ENCODE measurements at regions not wholly inside any gene's neighbourhood (a gene's known extent, or its start where the extent isn't known, plus 50 kb on each side); places are given as distances from the start of the nearest gene placed in this dataset.

- 0 out of 2 replicates have a peak overlapping the region, but pooled peaks have one; percentile 17 for H3K27ac ChIP-seq
- in situ Hi-C loops (cut with MboI): no loop called here
- no peak for TF ChIP-seq EZH2 (IDR thresholded peaks at IDR 0.05; ENCODE audit: insufficient read depth, poor library complexity, severe bottlenecking)
- no peak for TF ChIP-seq EZH2phosphoT487 (IDR thresholded peaks at IDR 0.05; ENCODE audit: insufficient read depth, low read depth)
Observed at GRCh38 chr12:93982771-93983315, 165.5 kb upstream of the PLXNC1 start.

GRCh38 chr12:93984005-93984404 is 164.4 kb upstream of the PLXNC1 start:
- Histone ChIP-seq H2AFZ (no peak overlapping the region), H3K9me2 (ENCODE audit: insufficient read depth) (peaks cover 3% of the 10 kb centered on the region; the same call in 1 of the 2 replicates), H4K20me1 (ENCODE audit: insufficient read depth) (no peaks in the 10 kb centered on the region), H3K4me3 (no peak overlapping the region), H3F3A (ENCODE audit: insufficient read depth) (peaks cover 11% of the 10 kb centered on the region), H3K9me3 (ENCODE audit: low read depth) (no peaks in the 10 kb centered on the region), H3K27me3 (replicated peaks; ENCODE audit: insufficient read depth) (no peaks in the 10 kb centered on the region), H3K27ac (no peak overlapping the region), H3K4me1 (ENCODE audit: insufficient read depth) (peaks cover 8% of the 10 kb centered on the region), H3K9ac (no peak overlapping the region), H3K79me2 (ENCODE audit: insufficient read depth) (no peaks in the 10 kb centered on the region), H3K36me3 (ENCODE audit: low read depth) (no peaks in the 10 kb centered on the region), H3K4me2 (ENCODE audit: unreplicated experiment) (no peak overlapping the region)
- no peak for DNase-seq
- TF ChIP-seq EZH2 (IDR thresholded peaks at IDR 0.05; ENCODE audit: insufficient read depth, poor library complexity, severe bottlenecking) (no peak), EZH2phosphoT487 (IDR thresholded peaks at IDR 0.05; ENCODE audit: insufficient read depth, low read depth) (no peak)
- in situ Hi-C loops (cut with MboI): no loop called here
- WGBS, 2 experiments (ENCODE audit: low coverage in 1 of 2, low lambda C conversion rate in 2 of 2, missing lambda C conversion rate in 2 of 2): 90 to 100% methylated on average over 2 of the region's 2 CpGs

More at GRCh38 chr12:93982771-93983315, 165.5 kb upstream of the PLXNC1 start:
- Histone ChIP-seq H3K36me3 (ENCODE audit: low read depth) (no peaks in the 10 kb centered on the region), H3K4me2 (ENCODE audit: unreplicated experiment) (no peak overlapping the region), H3K9me2 (ENCODE audit: insufficient read depth) (peaks cover 3% of the 10 kb centered on the region; the same call in 1 of the 2 replicates), H3F3A (ENCODE audit: insufficient read depth) (peaks cover 16% of the 10 kb centered on the region), H3K4me1 (ENCODE audit: insufficient read depth) (peaks cover 18% of the 10 kb centered on the region), H3K27me3 (replicated peaks; ENCODE audit: insufficient read depth) (no peaks in the 10 kb centered on the region), H4K20me1 (ENCODE audit: insufficient read depth) (no peaks in the 10 kb centered on the region), H3K9ac (no peak overlapping the region), H3K79me2 (ENCODE audit: insufficient read depth) (no peaks in the 10 kb centered on the region), H2AFZ (no peak overlapping the region), H3K4me3 (no peak overlapping the region), H3K9me3 (ENCODE audit: low read depth) (no peaks in the 10 kb centered on the region)
- 61 to 64% methylated on average over 9 of the region's 9 CpGs for WGBS, 2 experiments (ENCODE audit: low coverage in 1 of 2, low lambda C conversion rate in 2 of 2, missing lambda C conversion rate in 2 of 2)
- DNase-seq: peak; percentile 93

DNA sequence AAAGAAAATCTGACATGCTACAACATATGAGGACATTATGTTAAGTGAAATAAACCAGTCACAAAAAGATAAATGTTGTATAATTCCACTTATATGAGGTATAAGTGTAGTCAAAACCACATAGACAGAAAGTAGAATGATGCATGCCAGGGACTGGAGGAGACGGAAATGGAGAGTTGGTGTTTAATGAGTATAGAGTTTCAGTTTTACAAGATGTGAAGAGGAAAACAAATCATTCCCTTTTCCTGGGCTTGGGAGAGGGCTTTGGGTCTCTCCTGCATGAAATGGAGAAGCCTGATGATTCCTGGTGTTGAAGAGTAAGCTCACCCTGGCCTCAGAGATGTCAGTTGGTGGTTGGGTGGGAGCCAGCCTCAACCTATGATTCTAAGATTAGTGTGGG is 158.4 kb upstream of the PLXNC1 start:
- H3K4me3 ChIP-seq: no peak overlapping the region
- H3K4me1 ChIP-seq (ENCODE audit: insufficient read depth): peaks cover 10% of the 10 kb centered on the region; the same call in 1 of the 2 replicates
- H3K9ac ChIP-seq: no peak overlapping the region
- TF ChIP-seq EZH2phosphoT487 (IDR thresholded peaks at IDR 0.05; ENCODE audit: insufficient read depth, low read depth) (no peak), EZH2 (IDR thresholded peaks at IDR 0.05; ENCODE audit: insufficient read depth, poor library complexity, severe bottlenecking) (no peak)
- no peaks in the 10 kb centered on the region for H3K9me2 ChIP-seq (ENCODE audit: insufficient read depth)
- no peaks in the 10 kb centered on the region for H3K79me2 ChIP-seq (ENCODE audit: insufficient read depth)
- no peak overlapping the region for H2AFZ ChIP-seq
- DNase-seq: no peak
- no peak overlapping the region for H3K4me2 ChIP-seq (ENCODE audit: unreplicated experiment)
- H3K36me3 ChIP-seq (ENCODE audit: low read depth): no peaks in the 10 kb centered on the region
- H3K27me3 ChIP-seq (replicated peaks; ENCODE audit: insufficient read depth): no peaks in the 10 kb centered on the region
- H3K27ac ChIP-seq: no peak overlapping the region
- H3F3A ChIP-seq (ENCODE audit: insufficient read depth): no peaks in the 10 kb centered on the region
- in situ Hi-C loops (cut with MboI): no loop called here
- H4K20me1 ChIP-seq (ENCODE audit: insufficient read depth): no peaks in the 10 kb centered on the region
- 96% methylated on average over 1 of the region's 1 CpG for WGBS, 2 experiments (ENCODE audit: low coverage in 1 of 2, low lambda C conversion rate in 2 of 2, missing lambda C conversion rate in 2 of 2)
- H3K9me3 ChIP-seq (ENCODE audit: low read depth): no peaks in the 10 kb centered on the region

DNA sequence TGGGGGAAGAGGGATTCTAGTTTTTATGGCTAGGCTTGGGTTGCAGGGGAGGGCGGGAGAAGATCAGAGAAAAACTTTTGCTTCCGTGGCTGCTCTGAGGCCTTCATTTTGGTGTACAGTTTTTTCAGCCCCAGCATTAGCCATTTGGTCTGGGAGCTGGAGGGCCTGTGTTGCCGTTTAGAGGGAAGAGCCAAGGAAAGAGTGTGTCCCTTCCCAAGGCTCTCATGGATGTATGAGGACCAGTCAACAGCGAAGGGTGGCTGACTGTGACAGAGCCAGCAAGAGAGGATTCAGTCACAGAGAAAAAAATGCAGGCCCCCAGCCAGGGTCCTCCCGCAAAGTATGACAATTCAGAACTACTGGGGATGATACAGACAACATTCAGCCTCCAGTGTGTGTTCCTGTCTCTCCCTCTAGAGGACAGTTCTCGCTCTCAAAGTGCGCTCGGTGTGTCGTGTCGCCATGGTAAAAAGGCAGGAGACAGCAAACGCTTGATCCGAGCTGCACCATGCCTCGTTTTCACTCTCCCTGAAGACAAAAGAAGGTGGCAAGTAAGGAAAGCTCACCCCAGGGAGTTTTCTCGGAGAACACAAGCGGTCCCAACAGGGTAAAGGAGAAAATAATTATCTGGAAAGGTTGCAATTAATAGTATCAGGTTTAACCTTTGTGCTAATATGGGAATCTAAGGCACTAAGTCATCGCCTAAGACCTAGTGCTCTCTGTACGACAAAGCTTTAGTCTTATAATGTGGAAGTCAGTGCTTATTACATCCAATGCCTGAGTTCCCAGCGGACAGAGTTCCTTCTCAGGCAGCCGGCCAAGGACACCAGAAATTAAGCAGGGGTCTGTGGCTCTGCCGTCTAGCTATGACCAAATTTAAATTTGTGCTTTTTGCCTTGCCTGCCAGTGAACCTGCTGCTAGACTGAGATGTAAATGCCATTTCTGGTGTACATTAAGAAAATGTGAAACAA is 157.3 kb upstream of the PLXNC1 start:
- no peaks in the 10 kb centered on the region for H3K27me3 ChIP-seq (replicated peaks; ENCODE audit: insufficient read depth)
- no peaks in the 10 kb centered on the region for H3F3A ChIP-seq (ENCODE audit: insufficient read depth)
- TF ChIP-seq EZH2 (IDR thresholded peaks at IDR 0.05; ENCODE audit: insufficient read depth, poor library complexity, severe bottlenecking): no peak
- no peaks in the 10 kb centered on the region for H3K79me2 ChIP-seq (ENCODE audit: insufficient read depth)
- H3K4me3 ChIP-seq: peak overlapping the region; percentile 44
- H3K9ac ChIP-seq: peak overlapping the region; percentile 57
- H3K27ac ChIP-seq: peak overlapping the region; percentile 31
- no peaks in the 10 kb centered on the region for H3K9me3 ChIP-seq (ENCODE audit: low read depth)
- H3K4me1 ChIP-seq (ENCODE audit: insufficient read depth): peaks cover 10% of the 10 kb centered on the region; the same call in 1 of the 2 replicates
- in situ Hi-C loops (cut with MboI): no loop called here
- peak; percentile 86 for DNase-seq
- 19% methylated on average over 20 of the region's 20 CpGs for WGBS, 2 experiments (ENCODE audit: low coverage in 1 of 2, low lambda C conversion rate in 2 of 2, missing lambda C conversion rate in 2 of 2)
- no peaks in the 10 kb centered on the region for H3K36me3 ChIP-seq (ENCODE audit: low read depth)
- H4K20me1 ChIP-seq (ENCODE audit: insufficient read depth): no peaks in the 10 kb centered on the region
- H2AFZ ChIP-seq: peak overlapping the region; percentile 80
- no peaks in the 10 kb centered on the region for H3K9me2 ChIP-seq (ENCODE audit: insufficient read depth)
- H3K4me2 ChIP-seq (ENCODE audit: unreplicated experiment): peak overlapping the region; percentile 66

Measured in GM23248 (cell line).